ENCODE measurements at regions not wholly inside any gene's neighbourhood (a gene's known extent, or its start where the extent isn't known, plus 50 kb on each side); places are given as distances from the start of the nearest gene placed in this dataset.
A peak's percentile ranks its signal among the peaks of the same experiment; 100 is the strongest.

DNA sequence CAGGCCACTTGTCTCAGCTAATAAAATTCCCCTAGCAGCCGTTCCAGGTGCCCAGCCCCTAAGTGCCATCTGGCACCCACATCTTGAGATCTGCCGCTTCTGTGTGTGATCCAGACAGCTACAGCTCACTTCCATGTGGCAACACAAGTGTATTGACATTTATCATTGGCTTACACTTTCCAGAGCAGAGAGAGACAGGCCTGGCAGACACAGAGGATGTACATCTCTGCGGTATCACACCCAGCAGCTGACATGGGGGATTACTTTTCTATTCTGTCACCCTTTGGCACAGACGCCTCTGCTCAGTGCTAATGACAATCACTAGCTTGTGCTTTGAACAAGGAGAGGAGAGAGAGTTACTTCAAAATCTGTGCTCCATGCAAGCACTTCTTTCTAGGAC, 195.9 kb downstream of the KDR start:
- peak in 10 of 56 donors; percentile 1 to 20 (median 3) for DNase-seq

DNA sequence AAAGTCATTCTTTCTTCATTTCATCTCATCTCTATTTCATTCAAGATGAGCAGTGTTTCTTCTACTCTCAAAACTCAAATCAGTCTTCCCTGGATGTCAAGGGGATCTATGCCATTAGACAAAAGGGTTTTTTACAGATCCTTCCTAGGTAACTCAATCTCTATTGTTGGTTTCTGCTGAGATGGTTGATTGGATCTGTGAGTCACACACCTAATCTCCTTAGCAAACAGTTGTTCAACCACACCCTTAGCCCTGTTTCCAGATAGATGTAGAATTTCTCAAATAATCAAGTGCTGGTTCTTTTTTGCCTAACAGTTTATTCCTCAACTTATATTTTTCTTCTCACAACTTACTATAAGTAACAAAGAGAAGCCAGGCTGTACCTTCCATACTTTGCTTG, 200.5 kb downstream of the KDR start:
- no peak for DNase-seq

DNA sequence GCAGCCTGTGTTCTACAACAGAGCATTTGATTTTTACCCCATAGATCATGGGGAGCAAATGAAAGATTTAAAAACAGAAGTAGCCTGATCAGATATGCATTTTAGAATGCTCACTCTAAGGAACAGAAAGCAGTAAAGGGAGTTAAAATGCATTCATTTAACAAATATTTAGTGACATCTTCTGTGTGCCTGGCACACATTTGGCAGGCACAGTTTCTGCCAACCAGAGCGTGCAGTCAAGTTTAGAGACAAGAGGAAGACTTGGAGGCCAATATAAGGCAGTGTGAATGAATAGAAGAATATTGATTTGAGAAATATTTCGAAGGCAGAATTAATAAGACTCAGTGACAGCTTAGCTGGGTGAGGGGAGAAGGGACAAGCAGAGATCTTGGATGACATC, 210.1 kb downstream of the KDR start:
- DNase-seq, result no peak

DNA sequence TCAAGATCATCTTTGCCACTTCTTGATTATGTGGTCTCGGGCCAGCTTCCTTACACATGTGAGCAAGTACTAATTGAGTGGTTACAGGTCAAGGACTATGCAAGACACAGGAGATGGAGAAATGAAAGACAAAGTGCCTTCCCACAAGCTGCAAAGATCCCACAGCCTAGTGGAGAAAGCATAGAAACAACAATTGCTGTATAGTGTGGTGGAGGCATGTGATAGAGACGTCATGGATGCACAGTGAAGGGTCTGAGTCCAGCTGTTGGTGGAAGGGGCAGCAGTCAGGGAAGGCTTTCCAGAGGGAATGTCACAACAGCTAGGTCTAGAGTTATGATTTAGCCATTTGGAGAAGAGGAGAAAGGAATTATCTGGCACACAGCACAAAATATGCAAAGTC, 210.6 kb downstream of the KDR start:
- DNase-seq, result no peak

DNA sequence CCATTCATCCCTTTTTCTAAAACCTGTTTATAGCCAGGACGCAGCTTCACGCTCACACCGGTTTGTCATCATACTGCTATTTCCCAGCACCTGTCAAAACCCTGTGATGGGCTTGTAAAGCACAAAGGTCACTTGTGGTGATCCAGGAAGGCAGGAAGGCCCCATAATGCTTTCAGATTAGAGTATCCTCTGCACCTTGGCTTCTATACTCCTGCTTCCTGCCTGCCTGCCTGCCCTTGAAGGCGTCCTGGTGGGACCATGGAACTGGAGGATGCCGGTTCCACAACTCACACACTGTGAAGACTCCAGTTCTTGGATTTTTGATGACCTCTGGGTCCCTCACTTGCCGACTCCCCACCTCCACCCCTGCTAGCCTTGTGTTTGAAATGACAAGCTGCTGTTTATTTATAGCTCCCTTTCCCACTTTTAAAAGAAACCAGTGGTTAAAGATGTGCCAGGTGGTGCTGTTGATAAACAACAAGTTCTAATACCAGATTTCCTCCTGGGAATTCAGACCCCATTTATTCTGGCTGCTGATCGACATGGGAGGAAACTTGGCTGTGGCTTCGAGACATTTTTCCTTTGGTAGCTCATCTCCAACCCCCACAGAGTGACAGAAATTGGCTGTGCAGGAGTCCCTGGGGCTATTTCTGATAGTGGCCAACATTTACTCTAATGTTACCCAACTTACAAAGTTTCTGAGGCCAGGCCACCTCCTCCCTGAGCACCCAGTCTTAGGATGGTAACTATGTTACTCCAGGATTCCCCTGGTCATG, 211.5 kb downstream of the KDR start:
- DNase-seq, result no peak

DNA sequence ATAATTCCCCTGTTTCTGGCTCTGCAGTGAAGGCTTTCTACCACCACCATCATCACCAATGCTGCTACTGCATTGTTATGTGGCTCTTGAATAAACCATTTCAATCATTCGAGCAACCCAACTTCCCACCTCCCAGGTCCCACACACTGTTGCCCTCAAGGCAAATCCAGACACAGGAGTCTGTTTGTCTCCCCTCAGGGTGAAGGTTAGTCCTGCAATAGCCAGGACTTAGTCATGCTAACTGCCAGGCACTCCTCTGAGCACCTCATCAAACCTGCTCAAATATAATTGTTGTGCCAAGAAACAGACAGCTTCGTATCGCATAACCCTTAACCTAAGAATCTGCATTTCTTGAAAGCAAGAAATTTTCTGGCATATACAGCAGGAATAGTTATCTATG, 213.2 kb downstream of the KDR start:
- no peak for DNase-seq

DNA sequence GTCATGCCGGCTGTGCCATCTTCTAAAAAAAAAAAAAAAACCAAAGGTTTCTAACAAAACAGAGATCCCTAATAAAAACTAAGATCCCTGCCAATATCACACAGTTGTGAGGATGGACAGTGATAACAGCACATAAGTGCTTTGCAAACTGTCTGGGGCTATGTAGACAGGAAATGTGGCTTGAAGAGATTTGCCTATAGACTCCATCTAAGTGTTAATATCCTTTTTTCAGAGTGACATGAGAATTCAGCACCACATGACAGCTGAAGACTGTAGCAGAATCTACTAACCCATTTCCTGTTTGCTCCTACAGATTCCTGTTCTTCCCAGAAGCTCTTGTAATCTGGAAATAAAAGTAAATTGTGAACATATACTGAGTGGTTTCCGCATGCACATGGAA, 215.4 kb downstream of the KDR start:
- DNase-seq, result no peak

DNA sequence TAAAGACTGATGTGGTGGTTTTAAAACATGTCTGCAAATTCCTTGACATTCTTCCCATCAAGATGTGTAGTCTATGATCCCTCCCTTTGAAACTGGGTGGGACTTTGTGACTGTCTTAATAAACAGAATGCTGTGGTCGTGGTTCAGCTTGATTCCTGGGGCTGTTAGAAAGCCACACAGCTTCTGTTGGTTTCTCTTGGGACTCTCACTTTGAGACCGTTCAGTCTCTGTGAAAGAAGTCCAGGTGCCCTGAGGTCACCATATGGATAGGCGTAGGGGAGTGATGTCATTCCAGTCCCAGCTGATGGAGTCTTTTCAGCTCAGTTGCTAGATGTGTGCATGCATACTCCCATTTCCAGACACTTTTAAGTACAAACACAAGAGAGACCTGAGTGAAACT, 216.6 kb downstream of the KDR start:
- DNase-seq, result no peak

DNA sequence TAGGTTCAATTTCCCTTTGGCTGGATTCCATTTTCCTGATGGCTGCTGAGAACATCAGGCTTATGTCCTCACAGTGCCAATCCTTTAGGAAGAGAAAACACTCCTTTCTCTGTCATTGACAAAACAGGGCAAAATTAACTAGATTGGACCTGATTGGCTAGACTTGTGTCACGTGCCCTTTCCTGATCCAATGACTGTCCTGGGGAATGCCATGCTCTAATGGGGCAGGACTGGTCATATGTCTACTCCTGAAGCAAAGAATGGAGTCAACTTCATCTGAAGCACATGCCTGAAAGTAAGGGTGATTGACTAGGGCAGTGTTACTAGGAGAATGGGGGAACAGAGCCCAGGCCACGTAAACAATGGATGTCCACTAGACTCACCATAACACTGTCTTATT, 220.4 kb downstream of the KDR start:
- no peak for DNase-seq

DNA sequence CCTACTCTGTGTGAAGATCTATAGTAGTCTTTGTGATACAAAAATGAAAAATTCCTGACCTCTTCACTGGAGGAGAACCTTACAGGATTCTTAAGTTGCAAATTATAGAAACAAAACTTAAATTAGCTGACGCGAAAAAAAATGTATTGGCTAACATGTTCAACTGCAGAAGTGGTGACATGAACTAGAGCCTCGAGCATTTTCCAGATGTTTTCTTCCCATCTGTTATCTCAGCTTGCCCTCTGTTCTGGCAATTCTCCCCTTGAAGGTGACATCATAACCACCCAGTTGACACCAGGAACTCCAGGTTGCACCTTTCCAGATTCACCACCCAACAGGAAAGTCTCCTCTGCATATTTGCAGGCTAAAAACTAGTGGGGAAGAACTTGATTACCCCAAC, 222.4 kb downstream of the KDR start:
- no peak for DNase-seq

DNA sequence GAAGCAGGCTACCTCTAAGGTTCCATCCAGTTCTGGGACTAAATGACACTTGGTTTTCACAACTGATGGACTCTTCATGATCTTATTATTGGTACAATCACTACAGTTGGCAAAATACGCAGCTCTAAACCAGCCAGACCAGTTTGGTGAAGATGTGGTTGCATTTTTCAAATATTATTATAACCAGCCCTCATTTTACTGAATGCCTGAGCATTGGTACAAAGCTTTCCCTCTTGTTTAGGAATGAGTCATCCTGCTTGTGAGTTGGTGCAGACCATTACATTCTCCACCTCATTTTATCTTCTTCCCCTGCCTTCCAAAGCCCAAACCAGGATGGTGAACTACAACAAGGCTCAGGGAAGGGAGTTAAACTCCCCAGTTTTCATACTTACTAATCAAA, 223.1 kb downstream of the KDR start:
- DNase-seq, result no peak

DNA sequence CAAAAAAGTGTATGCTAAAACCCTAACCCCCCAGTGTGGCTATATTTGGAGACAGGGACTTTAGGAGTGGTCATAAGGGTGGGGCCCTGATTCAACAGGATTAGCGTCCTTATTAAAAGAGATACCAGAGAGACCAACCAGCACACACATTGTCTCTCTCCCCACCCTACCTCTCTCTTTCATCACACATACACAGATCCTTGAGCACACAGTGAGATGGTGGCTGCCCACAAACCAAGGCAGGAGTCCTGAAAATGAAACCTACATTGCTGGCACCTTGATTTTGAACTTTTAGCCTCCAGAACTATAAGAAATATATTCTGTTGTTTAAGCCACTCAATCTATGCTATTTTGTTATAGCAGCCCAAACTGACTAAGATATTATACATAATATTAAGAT, 224.2 kb downstream of the KDR start:
- DNase-seq, result no peak

DNA sequence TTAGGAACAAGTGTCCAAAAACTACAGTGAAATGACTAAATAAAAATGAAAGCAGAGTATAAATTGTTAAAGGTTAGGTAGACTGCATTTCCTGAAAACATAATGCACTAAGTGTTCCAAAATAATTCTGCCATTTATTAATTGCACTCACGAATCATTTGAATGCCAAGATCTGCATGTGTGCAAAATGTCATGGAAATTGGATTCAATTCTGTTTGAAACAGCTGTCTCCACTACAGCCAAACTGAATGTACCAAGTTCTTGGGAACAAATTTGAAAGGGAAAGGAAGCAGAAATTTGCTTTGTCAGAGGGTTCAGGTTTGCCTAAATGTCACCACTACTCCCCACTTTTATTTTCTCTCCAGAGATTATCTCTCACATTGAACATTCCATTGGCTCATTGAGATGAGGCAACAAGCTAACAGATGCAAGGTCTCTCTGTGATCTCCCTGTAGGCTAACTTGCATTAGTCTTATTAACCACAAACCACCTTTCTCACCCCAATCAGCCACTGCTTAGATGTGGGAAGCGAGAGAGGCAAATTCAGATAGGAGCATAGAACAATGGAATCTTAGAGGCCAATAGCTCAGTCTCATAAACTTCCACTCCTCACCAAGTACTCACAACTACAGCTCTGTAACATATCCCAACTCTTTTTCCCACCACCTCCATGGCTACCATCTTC, 226.6 kb downstream of the KDR start:
- no peak for DNase-seq

DNA sequence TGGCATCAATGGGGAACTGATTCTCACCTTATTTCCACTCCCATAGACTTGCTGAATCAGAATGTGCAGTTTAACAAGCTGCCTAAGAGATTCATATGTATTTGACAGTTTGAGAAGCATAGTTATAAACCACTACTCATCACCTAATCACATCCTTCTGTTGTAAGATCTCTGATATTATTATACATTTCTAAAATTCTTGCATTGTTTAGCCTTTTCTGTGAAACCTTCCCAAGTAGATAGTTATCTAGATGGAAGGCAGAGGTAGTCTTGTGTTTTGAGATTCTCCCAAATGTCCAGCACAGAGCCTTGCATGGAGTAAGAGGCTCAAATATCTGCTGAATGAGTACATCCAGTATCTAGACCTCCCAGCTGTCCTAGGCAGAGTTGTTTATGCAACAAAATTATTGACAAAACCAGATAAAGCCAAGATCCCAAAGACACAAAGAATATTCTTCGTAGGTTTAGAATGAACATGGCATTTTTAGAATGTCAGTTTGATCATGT, 227.3 kb downstream of the KDR start:
- DNase-seq, result no peak

DNA sequence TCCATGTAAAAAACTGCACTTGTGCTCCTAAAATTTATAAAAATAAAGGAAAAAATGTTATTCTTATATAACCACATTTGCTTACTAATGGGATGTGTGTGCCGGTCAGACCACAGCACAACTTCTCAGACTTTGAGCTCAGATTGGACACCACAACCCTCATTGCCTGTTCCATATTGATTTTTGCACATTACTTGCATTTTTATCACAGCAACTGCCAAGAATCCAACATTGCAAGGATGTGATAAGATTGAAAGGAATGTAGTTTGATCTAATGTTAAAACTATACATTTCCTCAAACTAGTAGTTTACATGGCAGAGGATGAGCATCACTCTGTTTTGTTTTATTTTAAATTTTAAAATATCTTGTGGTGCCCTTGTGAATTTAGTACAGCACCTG, 227.8 kb downstream of the KDR start:
- no peak for DNase-seq

DNA sequence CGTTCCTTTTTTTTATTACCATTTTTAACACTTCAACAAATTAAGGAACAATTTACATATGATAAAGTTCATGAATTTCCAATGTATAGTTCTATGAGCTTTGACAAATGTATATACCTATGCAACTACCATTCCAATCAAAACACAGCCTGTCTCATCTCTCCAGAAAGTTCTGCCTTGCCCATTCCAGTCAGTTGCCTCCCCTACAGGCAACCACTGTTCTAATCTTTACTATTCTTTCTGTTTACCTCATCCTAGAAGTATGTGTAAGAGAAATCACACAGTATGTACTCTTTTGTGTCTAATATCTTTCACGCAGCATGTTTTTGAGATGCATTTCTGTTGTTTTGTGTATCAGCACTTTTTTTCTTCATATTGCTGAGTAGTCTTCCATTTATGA, 224.9 kb downstream of the KIT start:
- no peak for DNase-seq

DNA sequence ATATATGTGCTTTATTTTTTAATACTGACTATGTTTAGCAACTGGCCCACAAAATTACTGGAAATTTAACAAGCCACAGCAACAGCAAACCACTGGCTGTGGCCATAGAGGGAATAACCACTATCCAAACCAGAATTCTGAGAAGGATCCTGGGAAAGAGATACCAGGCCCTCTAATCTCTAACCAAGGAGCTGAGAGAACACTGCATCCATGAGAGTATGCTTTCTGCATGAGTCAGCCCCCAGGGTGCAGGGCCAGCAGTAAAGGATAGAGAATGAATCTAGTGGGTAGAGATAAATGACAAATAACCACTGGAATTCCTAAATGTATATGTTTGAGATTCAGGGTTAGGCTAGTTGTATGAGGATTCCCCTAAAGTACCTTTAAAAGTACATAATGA, 221.8 kb downstream of the KIT start:
- DNase-seq, result no peak

DNA sequence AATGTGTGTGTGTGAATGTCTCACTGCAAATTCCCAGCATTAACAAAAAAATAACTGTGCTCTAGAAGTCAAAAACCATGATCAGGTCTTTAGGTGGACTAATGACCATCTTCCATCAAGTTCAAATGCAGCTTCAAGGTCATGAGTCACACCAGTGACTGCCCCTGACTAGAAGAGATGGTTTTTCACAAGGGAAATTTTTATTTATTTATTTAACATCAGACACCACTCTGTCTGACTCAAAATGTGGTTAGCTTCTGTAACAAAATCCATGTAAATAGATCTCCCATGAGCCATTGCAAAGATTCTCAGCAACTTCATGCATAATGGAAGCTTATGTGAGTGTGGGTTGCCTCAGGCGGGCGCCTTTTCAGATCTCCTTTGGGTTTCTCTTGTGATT, 219.2 kb downstream of the KIT start:
- DNase-seq, result no peak

DNA sequence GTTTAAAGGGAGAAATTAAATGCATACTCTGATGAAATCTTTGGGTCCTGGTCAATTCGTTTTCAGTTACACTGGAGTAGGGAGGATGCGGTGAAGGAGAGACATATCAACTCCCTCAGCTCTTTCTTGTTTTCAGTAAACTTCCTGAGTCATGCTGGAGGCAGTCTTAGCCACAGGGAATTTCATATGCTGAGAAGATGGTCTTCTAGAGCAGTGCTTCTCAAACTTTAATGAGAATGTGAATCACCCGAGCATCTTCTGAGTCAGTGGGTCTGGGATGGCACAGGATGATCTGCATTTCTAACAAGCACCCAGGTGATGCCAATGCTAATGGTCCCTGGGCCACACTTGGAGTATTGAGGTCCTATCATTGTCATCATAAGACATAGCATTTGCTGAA, 214.5 kb downstream of the KIT start:
- no peak for DNase-seq

DNA sequence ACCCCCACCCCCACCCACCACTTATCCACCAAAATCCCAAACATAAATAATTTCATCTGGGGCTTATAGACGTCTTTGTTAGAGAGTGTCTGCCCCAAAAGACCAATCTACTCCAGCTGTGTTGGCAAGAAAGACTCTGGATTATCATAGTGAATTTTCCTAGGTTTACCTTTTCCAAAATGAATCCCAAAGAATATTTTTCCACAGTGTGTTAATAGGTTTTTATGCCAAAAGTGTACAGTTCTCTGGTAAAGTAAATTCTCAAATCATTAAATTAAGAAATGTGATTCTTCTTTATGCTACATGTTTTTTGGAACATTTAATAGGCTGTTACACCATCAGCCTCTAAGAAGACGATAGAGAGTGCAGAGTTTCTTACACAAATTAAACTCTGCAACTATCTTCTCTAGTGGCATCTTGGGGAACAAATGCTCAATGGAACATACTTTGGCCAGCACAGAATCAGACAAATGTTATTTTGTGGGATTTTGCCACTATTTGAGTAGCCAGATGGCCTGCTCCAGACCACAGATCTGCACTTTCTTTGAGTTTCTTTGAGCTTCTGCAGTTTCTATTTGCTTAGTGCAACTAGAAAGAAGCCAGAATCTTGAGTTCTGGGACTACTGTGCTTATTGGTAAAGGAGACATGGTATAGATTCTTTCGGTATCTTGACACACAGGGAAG, 206.0 kb downstream of the KIT start:
- no peak for DNase-seq

DNA sequence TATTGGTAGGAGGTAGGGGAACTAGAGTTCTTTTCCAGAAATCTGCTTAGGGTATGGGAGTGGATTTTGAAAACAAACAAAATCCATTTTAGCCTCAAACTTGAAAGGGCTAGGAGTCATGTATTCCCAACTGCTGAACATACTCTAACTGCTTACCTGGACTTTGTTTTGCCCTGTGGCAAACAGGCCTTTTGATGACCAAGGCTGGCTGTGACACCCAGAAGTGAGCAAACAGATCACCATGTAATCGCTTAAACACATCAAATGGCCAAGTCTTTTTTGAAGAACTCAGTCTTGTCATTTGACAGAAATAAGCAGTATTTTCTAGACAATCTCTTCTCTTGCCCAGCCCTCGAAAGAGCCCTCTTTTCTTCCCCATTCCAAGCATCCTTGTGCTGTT, 203.4 kb downstream of the KIT start:
- DNase-seq, result no peak

DNA sequence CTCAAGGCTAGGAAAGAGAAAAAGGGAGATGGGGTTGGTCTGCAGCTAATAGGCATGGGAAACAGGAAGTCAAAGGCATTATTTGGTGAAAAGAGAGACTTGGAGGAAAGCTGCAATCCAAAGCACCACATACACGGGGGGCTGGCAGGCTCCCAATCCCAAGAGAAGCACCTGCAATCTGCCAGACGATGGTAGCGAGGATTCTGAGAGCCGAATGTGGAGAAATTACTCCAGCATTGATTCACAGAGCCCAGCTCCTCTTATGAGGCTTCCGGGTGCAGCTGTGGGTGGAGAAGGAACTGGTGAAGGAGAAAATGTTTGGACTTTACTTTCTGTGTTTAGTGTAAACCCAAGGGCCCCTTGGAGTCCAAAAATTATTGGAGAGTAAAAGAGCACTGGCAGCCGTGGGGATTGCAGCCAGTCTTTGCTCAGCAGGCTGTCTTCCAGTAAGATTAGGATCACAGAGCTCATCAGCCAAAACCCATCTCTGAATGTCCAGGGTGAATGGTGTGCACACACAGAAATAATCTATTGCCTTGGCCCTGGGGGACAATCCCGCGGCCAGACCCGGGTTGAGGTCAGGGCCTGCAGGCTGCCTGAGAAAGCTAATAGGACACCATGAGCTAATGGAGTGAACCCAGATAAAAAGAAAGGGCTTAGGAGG, 197.6 kb downstream of the KIT start:
- no peak for DNase-seq

All from amygdala (tissue), 56 donors.